Breast epithelium (tissue), 4 donors: ENCODE measurements at regions not wholly inside any gene's neighbourhood (a gene's known extent, or its start where the extent isn't known, plus 50 kb on each side); places are given as distances from the start of the nearest gene placed in this dataset.

Source experiments
- DNase-seq, 2 donors: peaks; one replicate each; pipeline ENCODE4 v3.0.0-alpha.2; 2019; ENCODE audit warnings: low spot score in 2 of 2
- H3K27ac ChIP-seq, 2 donors: fragments of 200-600 bp; sonication (generic) in 1 of 2; one replicate each; pipeline ENCODE4 v1.5.1; 2016 to 2019; ENCODE audit warnings: mild to moderate bottlenecking in 1 of 2
- H3K27me3 ChIP-seq, 2 donors: fragments of 200-600 bp; sonication (generic) in 1 of 2; one replicate each; pipeline versions ENCODE4 v1.5.1 to v1.6.0; 2017 to 2019; ENCODE audit warnings: control low read depth in 1 of 2, mild to moderate bottlenecking in 1 of 2
- H3K36me3 ChIP-seq: fragments of 200-600 bp; one replicate; pipeline ENCODE4 v1.5.1; 2019
- H3K4me1 ChIP-seq, 2 donors: fragments of 200-600 bp; sonication (generic); one replicate each; pipeline ENCODE4 v1.5.1; 2016 to 2019; ENCODE audit warnings: control low read depth in 1 of 2
- H3K4me3 ChIP-seq, 3 donors: fragments of 200-600 bp; sonication (generic); 1 replicate in 2 of 3; 2 replicates in 1 of 3; pipeline ENCODE4 v1.5.1; 2016 to 2019; ENCODE audit warnings: mild to moderate bottlenecking in 3 of 3, moderate library complexity in 2 of 3
- H3K9me3 ChIP-seq, 2 donors: fragments of 200-600 bp; sonication (generic) in 1 of 2; one replicate each; pipeline ENCODE4 v1.5.1; 2016 to 2019; ENCODE audit warnings: control low read depth in 1 of 2
- CTCF ChIP-seq, 3 donors: fragments of 450-650 bp; IDR thresholded peaks; one replicate each; pipeline ENCODE4 v1.5.1; 2016 to 2017; ENCODE audit warnings: antibody characterized with exemption in 3 of 3, mild to moderate bottlenecking in 3 of 3, moderate library complexity in 3 of 3
- POLR2A ChIP-seq: fragments of 450-650 bp; IDR thresholded peaks from one replicate; pipeline ENCODE4 v1.6.1; 2016; ENCODE audit warnings: antibody characterized with exemption, mild to moderate bottlenecking, moderate library complexity
- POLR2AphosphoS5 ChIP-seq, 3 donors: sonication (generic); formaldehyde crosslinking; IDR thresholded peaks; one replicate each; pipeline ENCODE4 v1.6.1; 2017; ENCODE audit warnings: antibody characterized with exemption in 3 of 3
- intact Hi-C: fragments of 100-400 bp; cut with DNase I; formaldehyde crosslinking; loops from one replicate; pipeline ENCODE4 v1.15.1; 2023; ENCODE audit warnings: low total_unique reads

- Histone ChIP-seq H3K4me3 (no peak overlapping the region), H3K9me3 (no peaks in the 10 kb centered on the region), H3K27ac (no peak overlapping the region), H3K27me3 (no peaks in the 10 kb centered on the region), H3K36me3 (no peaks in the 10 kb centered on the region), H3K4me1 (no peaks in the 10 kb centered on the region)
- DNase-seq: no peak
- intact Hi-C loops: no loop called here
- no peak for TF ChIP-seq CTCF (IDR thresholded peaks at IDR 0.05)
These were observed 173.1 kb downstream of the KLHL28 start for GRCh38 chr14:44788612-44789011.

- H3K27ac ChIP-seq: no peak overlapping the region
- DNase-seq: no peak
- intact Hi-C loops: no loop called here
- H3K4me3 ChIP-seq: no peak overlapping the region
- H3K9me3 ChIP-seq: no peaks in the 10 kb centered on the region
- H3K4me1 ChIP-seq: no peaks in the 10 kb centered on the region
- no peaks in the 10 kb centered on the region for H3K27me3 ChIP-seq
- H3K36me3 ChIP-seq: no peaks in the 10 kb centered on the region
- TF ChIP-seq POLR2AphosphoS5 (IDR thresholded peaks at IDR 0.05) (no peak), POLR2A (no peak), CTCF (IDR thresholded peaks at IDR 0.05) (no peak)
These were observed 176.7 kb downstream of the KLHL28 start for GRCh38 chr14:44785096-44785495.

- Histone ChIP-seq H3K4me1 (no peaks in the 10 kb centered on the region), H3K4me3 (no peak overlapping the region), H3K36me3 (no peaks in the 10 kb centered on the region), H3K9me3 (no peaks in the 10 kb centered on the region), H3K27me3 (no peaks in the 10 kb centered on the region), H3K27ac (no peak overlapping the region)
- TF ChIP-seq POLR2A: no peak
- TF ChIP-seq CTCF (IDR thresholded peaks at IDR 0.05): no peak
- TF ChIP-seq POLR2AphosphoS5 (IDR thresholded peaks at IDR 0.05): no peak
- intact Hi-C loops: no loop called here
- no peak for DNase-seq
These were observed 177.8 kb downstream of the KLHL28 start for GRCh38 chr14:44783901-44784300.

- no peaks in the 10 kb centered on the region for H3K27me3 ChIP-seq
- no peak for TF ChIP-seq POLR2AphosphoS5 (IDR thresholded peaks at IDR 0.05)
- TF ChIP-seq CTCF (IDR thresholded peaks at IDR 0.05): no peak
- TF ChIP-seq POLR2A: no peak
- H3K27ac ChIP-seq: no peak overlapping the region
- intact Hi-C loops: no loop called here
- no peak overlapping the region for H3K4me3 ChIP-seq
- no peaks in the 10 kb centered on the region for H3K36me3 ChIP-seq
- H3K4me1 ChIP-seq: no peaks in the 10 kb centered on the region
- H3K9me3 ChIP-seq: no peaks in the 10 kb centered on the region
- DNase-seq: no peak
These were observed 178.9 kb downstream of the KLHL28 start for GRCh38 chr14:44782775-44783238.

- H3K36me3 ChIP-seq: no peaks in the 10 kb centered on the region
- intact Hi-C loops: no loop called here
- no peak overlapping the region for H3K27ac ChIP-seq
- H3K4me3 ChIP-seq: no peak overlapping the region
- no peaks in the 10 kb centered on the region for H3K27me3 ChIP-seq
- H3K4me1 ChIP-seq: no peaks in the 10 kb centered on the region
- H3K9me3 ChIP-seq: no peaks in the 10 kb centered on the region
- TF ChIP-seq POLR2A (no peak), CTCF (IDR thresholded peaks at IDR 0.05) (no peak), POLR2AphosphoS5 (IDR thresholded peaks at IDR 0.05) (no peak)
- DNase-seq: no peak
These were observed 180.8 kb downstream of the KLHL28 start for GRCh38 chr14:44780989-44781388.
